ENCODE measurements at regions not wholly inside any gene's neighbourhood (a gene's known extent, or its start where the extent isn't known, plus 50 kb on each side); places are given as distances from the start of the nearest gene placed in this dataset.

DNA sequence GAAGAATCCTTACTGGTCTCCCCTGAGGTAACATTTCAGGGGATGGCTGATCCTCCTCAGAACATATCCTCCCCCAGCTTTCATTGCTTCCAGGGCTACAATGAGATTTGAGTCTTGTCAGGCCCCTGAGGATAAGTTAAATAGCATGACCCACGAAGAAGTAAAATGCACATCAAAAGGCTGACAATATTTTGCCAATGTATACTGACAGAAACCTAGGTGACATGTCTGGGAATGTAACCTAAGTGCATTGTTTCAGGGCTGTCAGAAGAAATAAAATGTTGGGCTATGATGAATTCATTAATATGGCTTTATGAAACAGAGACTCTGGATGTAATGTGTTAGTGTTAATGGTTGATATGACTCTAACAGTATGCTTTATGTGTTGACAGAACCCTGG lies 471.5 kb downstream of the HDGFL1 start:
- DNase-seq (ENCODE audit: low spot score): no peak
- TF ChIP-seq, protein P1, sequence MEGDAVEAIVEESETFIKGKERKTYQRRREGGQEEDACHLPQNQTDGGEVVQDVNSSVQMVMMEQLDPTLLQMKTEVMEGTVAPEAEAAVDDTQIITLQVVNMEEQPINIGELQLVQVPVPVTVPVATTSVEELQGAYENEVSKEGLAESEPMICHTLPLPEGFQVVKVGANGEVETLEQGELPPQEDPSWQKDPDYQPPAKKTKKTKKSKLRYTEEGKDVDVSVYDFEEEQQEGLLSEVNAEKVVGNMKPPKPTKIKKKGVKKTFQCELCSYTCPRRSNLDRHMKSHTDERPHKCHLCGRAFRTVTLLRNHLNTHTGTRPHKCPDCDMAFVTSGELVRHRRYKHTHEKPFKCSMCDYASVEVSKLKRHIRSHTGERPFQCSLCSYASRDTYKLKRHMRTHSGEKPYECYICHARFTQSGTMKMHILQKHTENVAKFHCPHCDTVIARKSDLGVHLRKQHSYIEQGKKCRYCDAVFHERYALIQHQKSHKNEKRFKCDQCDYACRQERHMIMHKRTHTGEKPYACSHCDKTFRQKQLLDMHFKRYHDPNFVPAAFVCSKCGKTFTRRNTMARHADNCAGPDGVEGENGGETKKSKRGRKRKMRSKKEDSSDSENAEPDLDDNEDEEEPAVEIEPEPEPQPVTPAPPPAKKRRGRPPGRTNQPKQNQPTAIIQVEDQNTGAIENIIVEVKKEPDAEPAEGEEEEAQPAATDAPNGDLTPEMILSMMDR (IDR thresholded peaks at IDR 0.05; ENCODE audit: extremely low read depth, missing control alignments): no peak

DNA sequence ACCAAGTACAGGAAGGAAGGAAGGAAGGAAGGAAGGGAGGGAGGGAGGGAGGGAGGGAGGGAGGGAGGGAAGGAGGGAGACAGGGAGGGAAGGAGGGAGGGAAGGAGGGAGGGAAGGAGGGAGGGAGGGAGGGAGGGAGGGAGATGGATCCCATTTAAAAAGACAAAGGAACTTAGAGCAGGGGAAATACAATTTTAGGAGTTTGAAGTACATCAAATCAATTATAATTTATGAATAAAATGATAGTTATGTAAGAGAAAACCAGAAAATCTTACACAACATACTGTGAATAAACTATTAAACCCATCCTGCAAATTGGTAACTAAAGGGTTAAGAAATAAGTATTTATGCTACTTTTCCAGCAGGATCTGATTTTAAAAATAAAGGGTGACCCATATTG lies 475.9 kb downstream of the HDGFL1 start:
- DNase-seq (ENCODE audit: low spot score): no peak
- TF ChIP-seq, protein P1 (IDR thresholded peaks at IDR 0.05; ENCODE audit: extremely low read depth, missing control alignments): no peak

DNA sequence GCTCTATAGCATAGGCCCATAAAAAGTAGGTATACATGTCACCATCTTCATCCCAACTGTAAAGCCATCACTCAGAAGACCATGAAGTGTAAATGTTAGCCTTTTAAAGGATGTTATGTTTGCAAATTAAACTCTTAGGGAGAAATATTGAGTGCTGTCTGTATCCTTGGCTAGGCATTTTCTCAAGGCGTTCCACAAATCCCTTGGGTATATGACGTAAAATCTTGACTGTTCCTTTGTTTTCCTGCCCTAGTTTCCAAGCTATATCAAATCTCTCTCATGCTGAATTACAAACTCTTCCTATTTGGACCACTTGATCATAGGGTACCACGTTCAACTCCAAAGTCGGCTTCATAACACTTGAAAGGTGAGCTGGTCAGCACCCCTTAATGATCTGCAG lies 486.2 kb downstream of the HDGFL1 start:
- no peak for DNase-seq (ENCODE audit: low spot score)

DNA sequence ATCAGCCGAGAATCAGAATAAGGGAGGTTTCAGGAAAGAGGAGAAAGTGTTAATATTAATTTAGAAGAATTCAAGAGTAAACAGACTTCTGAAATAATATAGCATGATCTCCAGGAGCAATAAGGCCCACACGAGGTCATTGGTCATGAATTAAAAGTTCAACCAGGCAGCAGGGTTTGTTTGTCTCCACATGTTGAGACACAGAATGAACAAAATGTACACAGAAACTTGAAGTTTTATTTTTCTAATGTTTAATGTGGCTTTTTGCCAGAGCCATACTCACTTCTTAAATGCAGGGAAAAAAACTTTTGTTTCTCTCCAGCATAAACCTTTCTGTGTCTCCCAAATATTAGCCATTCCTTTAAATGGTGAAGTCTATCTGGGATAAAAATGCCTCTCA lies 504.5 kb downstream of the HDGFL1 start:
- no peak for DNase-seq (ENCODE audit: low spot score)
- TF ChIP-seq, protein P1 (IDR thresholded peaks at IDR 0.05; ENCODE audit: extremely low read depth, missing control alignments): no peak

More for the DNA sequence above, 486.2 kb downstream of the HDGFL1 start:
- TF ChIP-seq, protein P1 (IDR thresholded peaks at IDR 0.05; ENCODE audit: extremely low read depth, missing control alignments): no peak

DNA sequence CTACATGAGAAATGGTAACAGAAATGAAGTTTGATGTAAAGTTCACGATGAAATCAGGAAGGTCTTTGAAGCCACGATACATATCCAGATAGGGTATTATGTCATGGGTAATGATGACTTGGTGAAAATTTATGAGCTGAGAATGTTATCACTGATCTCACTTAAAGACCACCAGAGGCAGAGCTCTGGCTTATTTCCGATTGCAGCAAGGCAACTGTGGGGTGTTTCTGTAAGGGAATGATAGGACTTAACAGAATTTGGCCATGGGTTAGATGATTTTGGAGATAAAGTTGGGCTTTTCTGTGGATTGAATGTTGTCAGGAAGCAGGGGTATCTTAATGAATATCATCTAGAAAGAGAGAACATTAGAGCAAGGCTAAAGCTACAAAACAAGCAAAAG lies 508.4 kb downstream of the HDGFL1 start:
- TF ChIP-seq, protein P1 (IDR thresholded peaks at IDR 0.05; ENCODE audit: extremely low read depth, missing control alignments): no peak
- DNase-seq (ENCODE audit: low spot score): no peak

DNA sequence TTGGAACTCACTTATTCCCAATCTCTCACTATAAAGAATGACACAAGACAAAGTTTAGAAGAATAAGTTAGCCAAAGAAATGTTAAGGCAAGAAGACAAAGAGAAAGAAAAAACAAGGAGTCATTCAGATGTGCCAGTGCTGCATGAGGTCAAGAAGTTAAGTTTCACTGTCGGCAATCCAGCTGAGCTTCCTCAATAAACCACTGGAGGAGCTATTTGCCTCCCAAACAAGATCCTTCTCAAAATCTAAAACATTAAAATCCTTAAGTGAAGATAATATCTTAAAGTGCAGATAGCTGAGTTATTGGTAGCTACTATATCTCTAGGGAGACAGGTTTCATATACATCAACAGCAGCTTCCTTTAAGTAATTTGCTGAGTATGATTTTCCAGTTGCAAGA lies 512.3 kb downstream of the HDGFL1 start:
- DNase-seq (ENCODE audit: low spot score): no peak
- TF ChIP-seq, protein P1 (IDR thresholded peaks at IDR 0.05; ENCODE audit: extremely low read depth, missing control alignments): no peak

DNA sequence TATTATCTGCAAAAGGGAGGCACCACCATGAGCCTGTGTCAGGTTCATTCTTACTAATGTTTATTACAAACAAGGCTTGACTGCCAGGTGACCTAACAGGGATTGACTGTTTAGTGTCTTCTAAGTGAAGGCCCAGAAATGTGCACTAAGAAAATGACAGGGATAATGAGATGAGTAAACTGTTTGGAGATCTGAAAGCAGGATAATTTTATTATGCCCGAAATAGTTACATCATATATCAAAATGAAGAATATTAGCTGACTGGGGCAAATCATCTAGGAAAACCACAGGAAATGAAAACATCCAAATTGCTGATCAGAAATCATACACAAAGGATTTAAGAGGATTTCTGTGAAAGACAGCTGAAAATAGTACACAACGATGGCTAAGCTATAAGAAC lies 516.7 kb downstream of the HDGFL1 start:
- TF ChIP-seq, protein P1 (IDR thresholded peaks at IDR 0.05; ENCODE audit: extremely low read depth, missing control alignments): no peak
- no peak for DNase-seq (ENCODE audit: low spot score)
